Liver (tissue), 8 donors: ENCODE measurements at regions not wholly inside any gene's neighbourhood (a gene's known extent, or its start where the extent isn't known, plus 50 kb on each side); places are given as distances from the start of the nearest gene placed in this dataset.

Experiments
- DNase-seq: peaks from one replicate; pipeline ENCODE4 v3.0.0-alpha.2; 2017; ENCODE audit warnings: low spot score
- H3K27ac ChIP-seq, 2 donors: one replicate each; pipeline ENCODE4 v1.7.0; 2013; ENCODE audit warnings: inconsistent platforms in 2 of 2, low read length in 2 of 2, control low read depth in 1 of 2, low read depth in 1 of 2, mild to moderate bottlenecking in 1 of 2
- H3K27me3 ChIP-seq, 4 donors: one replicate each; pipeline versions ENCODE4 v1.6.1 to v1.7.0; 2013; ENCODE audit warnings: low read length in 3 of 4, inconsistent platforms in 1 of 4, mild to moderate bottlenecking in 1 of 4, moderate library complexity in 1 of 4; ENCODE audit not compliant: control insufficient read depth in 4 of 4, insufficient read depth in 4 of 4
- H3K36me3 ChIP-seq, 4 donors: one replicate each; pipeline versions ENCODE4 v1.6.1 to v1.7.0; 2013; ENCODE audit warnings: low read length in 3 of 4, mild to moderate bottlenecking in 3 of 4, low read depth in 1 of 4, moderate library complexity in 1 of 4; ENCODE audit not compliant: control insufficient read depth in 4 of 4, insufficient read depth in 3 of 4
- H3K4me1 ChIP-seq, 4 donors: one replicate each; pipeline versions ENCODE4 v1.6.1 to v1.7.0; 2013; ENCODE audit warnings: low read length in 3 of 4, mild to moderate bottlenecking in 3 of 4, moderate library complexity in 1 of 4; ENCODE audit not compliant: control insufficient read depth in 4 of 4, insufficient read depth in 4 of 4
- H3K4me3 ChIP-seq, 3 donors: one replicate each; pipeline versions ENCODE4 v1.6.1 to v1.7.0; 2013; ENCODE audit warnings: low read length in 3 of 3, control low read depth in 1 of 3, low read depth in 1 of 3, mild to moderate bottlenecking in 1 of 3
- H3K9ac ChIP-seq, 2 donors: one replicate each; pipeline ENCODE4 v1.7.0; 2013; ENCODE audit warnings: low read length in 2 of 2, mild to moderate bottlenecking in 2 of 2, moderate library complexity in 2 of 2, control low read depth in 1 of 2, low read depth in 1 of 2
- H3K9me3 ChIP-seq, 4 donors: one replicate each; pipeline versions ENCODE4 v1.6.1 to v1.7.0; 2013; ENCODE audit warnings: low read length in 3 of 4; ENCODE audit not compliant: control insufficient read depth in 4 of 4
- ATF3 ChIP-seq: IDR thresholded peaks from 2 replicates; pipeline ENCODE4 v1.6.1; 2016; ENCODE audit warnings: antibody characterized with exemption
- EGR1 ChIP-seq, 2 donors: IDR thresholded peaks; 2 replicates each; pipeline ENCODE4 v1.6.1; 2016 to 2018; ENCODE audit warnings: antibody characterized with exemption in 2 of 2, low read depth in 2 of 2
- FOXA1 ChIP-seq: IDR thresholded peaks from 2 replicates; pipeline ENCODE4 v1.6.1; 2016; ENCODE audit warnings: antibody characterized with exemption
- FOXA2 ChIP-seq: IDR thresholded peaks from 2 replicates; pipeline ENCODE4 v1.6.1; 2016; ENCODE audit warnings: antibody characterized with exemption
- GABPA ChIP-seq, 2 donors: IDR thresholded peaks in 1 of 2; conservative IDR thresholded peaks in 1 of 2; 2 replicates each; pipeline ENCODE4 v1.6.1; 2016; ENCODE audit warnings: antibody characterized with exemption in 2 of 2, mild to moderate bottlenecking in 1 of 2, moderate library complexity in 1 of 2
- HNF4A ChIP-seq, 2 donors: conservative IDR thresholded peaks; 2 replicates each; pipeline ENCODE4 v1.6.1; 2016; ENCODE audit warnings: antibody characterized with exemption in 2 of 2, mild to moderate bottlenecking in 2 of 2
- HNF4G ChIP-seq: IDR thresholded peaks from 2 replicates; pipeline ENCODE4 v1.6.1; 2016; ENCODE audit warnings: antibody characterized with exemption
- JUND ChIP-seq, 2 donors: IDR thresholded peaks; 2 replicates each; pipeline ENCODE4 v1.6.1; 2016; ENCODE audit warnings: antibody characterized with exemption in 2 of 2
- NR2F2 ChIP-seq: IDR thresholded peaks from 2 replicates; pipeline ENCODE4 v1.6.1; 2016; ENCODE audit warnings: antibody characterized with exemption
- RAD21 ChIP-seq, 2 donors: IDR thresholded peaks; 2 replicates each; pipeline ENCODE4 v1.6.1; 2016; ENCODE audit warnings: antibody characterized with exemption in 2 of 2, mild to moderate bottlenecking in 2 of 2
- RXRA ChIP-seq, 2 donors: IDR thresholded peaks; 2 replicates each; pipeline ENCODE4 v1.6.1; 2017 to 2018; ENCODE audit warnings: antibody characterized with exemption in 2 of 2, mild to moderate bottlenecking in 1 of 2
- SP1 ChIP-seq: IDR thresholded peaks from 2 replicates; pipeline ENCODE4 v1.6.1; 2018; ENCODE audit warnings: antibody characterized with exemption, mild to moderate bottlenecking
- TAF1 ChIP-seq: conservative IDR thresholded peaks from 2 replicates; pipeline ENCODE4 v1.6.1; 2016; ENCODE audit warnings: antibody characterized with exemption, mild to moderate bottlenecking
- YY1 ChIP-seq: IDR thresholded peaks from 2 replicates; pipeline ENCODE4 v1.6.1; 2016; ENCODE audit warnings: antibody characterized with exemption, mild to moderate bottlenecking
- ZBTB33 ChIP-seq: IDR thresholded peaks from 2 replicates; pipeline ENCODE4 v1.6.1; 2016; ENCODE audit warnings: antibody characterized with exemption
- WGBS: extraction: QIAGEN DNeasy Blood & Tissue Kit; methylation state at CpG from one replicate; pipeline ENCODE4 v1.1.7; 2013; 5-methylcytosine and 5-hydroxymethylcytosine counted together
- TF ChIP-seq, protein P1 (sequence below): IDR thresholded peaks from 2 replicates; pipeline ENCODE4 v1.6.1; 2016; ENCODE audit warnings: antibody characterized with exemption, mild to moderate bottlenecking
- TF ChIP-seq, protein P2 (sequence below): fragments of 150-350 bp; IDR thresholded peaks from 2 replicates; pipeline ENCODE4 v1.5.1; 2017; ENCODE audit warnings: improper control_type of control experiment, low read depth, low read length; ENCODE audit not compliant: missing input control
- TF ChIP-seq, protein P3 (sequence below): IDR thresholded peaks from 2 replicates; pipeline ENCODE4 v1.6.1; 2016; ENCODE audit warnings: antibody characterized with exemption
- donor health status: healthy.
- donor health status: healthy.
- donor health status: healthy.
- donor health status: healthy.
- donor health status: healthy.

DNA sequence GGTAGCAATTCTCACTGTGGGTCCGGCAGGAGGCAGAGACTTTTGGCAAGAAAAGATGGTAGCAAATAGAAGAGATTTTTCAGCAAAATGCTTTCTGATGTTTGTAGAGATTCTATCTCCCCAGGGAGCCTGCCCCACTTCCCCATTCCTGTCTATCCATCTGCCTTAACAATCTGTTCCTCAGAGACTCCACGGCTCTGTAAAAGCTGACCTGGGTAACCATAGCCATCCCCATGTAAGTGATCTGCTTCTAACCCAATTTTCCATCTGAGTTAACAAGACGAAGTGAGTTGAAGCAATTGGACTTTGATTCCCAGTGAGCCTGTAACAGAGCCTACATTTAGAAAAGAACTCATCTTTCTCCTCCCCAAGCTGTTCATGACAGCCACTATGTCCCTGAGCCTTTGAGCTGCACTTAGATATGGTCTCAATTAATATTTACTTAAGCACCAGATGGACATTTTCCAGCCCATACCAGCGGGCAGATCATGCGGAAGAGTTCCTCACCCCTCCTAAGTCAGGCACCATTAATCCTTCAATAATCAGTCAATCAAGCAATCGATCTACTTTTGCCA lies 896.1 kb downstream of the CCSER2 start:
- Histone ChIP-seq H3K27ac (no peak overlapping the region), H3K9ac (no peak overlapping the region), H3K9me3 (no peaks in the 10 kb centered on the region), H3K4me1 (peaks cover 0 to 11% (median 4%) of the 10 kb centered on the region in 4 donors), H3K4me3 (no peak overlapping the region), H3K27me3 (no peaks in the 10 kb centered on the region), H3K36me3 (no peaks in the 10 kb centered on the region)
- TF ChIP-seq, protein P1, sequence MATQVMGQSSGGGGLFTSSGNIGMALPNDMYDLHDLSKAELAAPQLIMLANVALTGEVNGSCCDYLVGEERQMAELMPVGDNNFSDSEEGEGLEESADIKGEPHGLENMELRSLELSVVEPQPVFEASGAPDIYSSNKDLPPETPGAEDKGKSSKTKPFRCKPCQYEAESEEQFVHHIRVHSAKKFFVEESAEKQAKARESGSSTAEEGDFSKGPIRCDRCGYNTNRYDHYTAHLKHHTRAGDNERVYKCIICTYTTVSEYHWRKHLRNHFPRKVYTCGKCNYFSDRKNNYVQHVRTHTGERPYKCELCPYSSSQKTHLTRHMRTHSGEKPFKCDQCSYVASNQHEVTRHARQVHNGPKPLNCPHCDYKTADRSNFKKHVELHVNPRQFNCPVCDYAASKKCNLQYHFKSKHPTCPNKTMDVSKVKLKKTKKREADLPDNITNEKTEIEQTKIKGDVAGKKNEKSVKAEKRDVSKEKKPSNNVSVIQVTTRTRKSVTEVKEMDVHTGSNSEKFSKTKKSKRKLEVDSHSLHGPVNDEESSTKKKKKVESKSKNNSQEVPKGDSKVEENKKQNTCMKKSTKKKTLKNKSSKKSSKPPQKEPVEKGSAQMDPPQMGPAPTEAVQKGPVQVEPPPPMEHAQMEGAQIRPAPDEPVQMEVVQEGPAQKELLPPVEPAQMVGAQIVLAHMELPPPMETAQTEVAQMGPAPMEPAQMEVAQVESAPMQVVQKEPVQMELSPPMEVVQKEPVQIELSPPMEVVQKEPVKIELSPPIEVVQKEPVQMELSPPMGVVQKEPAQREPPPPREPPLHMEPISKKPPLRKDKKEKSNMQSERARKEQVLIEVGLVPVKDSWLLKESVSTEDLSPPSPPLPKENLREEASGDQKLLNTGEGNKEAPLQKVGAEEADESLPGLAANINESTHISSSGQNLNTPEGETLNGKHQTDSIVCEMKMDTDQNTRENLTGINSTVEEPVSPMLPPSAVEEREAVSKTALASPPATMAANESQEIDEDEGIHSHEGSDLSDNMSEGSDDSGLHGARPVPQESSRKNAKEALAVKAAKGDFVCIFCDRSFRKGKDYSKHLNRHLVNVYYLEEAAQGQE: no peak
- TF ChIP-seq NR2F2: no peak
- TF ChIP-seq TAF1: no peak
- no peak for TF ChIP-seq RXRA (IDR thresholded peaks at IDR 0.05)
- TF ChIP-seq JUND (IDR thresholded peaks at IDR 0.05): no peak
- TF ChIP-seq FOXA1: no peak
- no peak for TF ChIP-seq YY1
- TF ChIP-seq, protein P2, sequence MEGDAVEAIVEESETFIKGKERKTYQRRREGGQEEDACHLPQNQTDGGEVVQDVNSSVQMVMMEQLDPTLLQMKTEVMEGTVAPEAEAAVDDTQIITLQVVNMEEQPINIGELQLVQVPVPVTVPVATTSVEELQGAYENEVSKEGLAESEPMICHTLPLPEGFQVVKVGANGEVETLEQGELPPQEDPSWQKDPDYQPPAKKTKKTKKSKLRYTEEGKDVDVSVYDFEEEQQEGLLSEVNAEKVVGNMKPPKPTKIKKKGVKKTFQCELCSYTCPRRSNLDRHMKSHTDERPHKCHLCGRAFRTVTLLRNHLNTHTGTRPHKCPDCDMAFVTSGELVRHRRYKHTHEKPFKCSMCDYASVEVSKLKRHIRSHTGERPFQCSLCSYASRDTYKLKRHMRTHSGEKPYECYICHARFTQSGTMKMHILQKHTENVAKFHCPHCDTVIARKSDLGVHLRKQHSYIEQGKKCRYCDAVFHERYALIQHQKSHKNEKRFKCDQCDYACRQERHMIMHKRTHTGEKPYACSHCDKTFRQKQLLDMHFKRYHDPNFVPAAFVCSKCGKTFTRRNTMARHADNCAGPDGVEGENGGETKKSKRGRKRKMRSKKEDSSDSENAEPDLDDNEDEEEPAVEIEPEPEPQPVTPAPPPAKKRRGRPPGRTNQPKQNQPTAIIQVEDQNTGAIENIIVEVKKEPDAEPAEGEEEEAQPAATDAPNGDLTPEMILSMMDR: no peak
- TF ChIP-seq ATF3: no peak
- TF ChIP-seq, protein P3, sequence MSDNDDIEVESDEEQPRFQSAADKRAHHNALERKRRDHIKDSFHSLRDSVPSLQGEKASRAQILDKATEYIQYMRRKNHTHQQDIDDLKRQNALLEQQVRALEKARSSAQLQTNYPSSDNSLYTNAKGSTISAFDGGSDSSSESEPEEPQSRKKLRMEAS: no peak
- TF ChIP-seq ZBTB33: no peak
- no peak for TF ChIP-seq EGR1 (IDR thresholded peaks at IDR 0.05; ENCODE audit: low read depth in 2 of 2)
- no peak for TF ChIP-seq HNF4A (conservative IDR thresholded peaks at IDR 0.05)
- TF ChIP-seq HNF4G: no peak
- no peak for TF ChIP-seq SP1
- TF ChIP-seq FOXA2: no peak
- TF ChIP-seq GABPA (IDR thresholded peaks at IDR 0.05 in 1 of 2, conservative IDR thresholded peaks at IDR 0.05 in 1 of 2): no peak
- no peak for TF ChIP-seq RAD21 (IDR thresholded peaks at IDR 0.05)
- no peak for DNase-seq
- 72% methylated on average over 6 of the region's 6 CpGs for WGBS
